ENCODE measurements at regions not wholly inside any gene's neighbourhood (a gene's known extent, or its start where the extent isn't known, plus 50 kb on each side); places are given as distances from the start of the nearest gene placed in this dataset.
"Not testable (repeated sequence)": the region's sequence is repeated elsewhere in the genome, so short reads cannot be mapped to it uniquely, and the experiment has no call there.

DNA sequence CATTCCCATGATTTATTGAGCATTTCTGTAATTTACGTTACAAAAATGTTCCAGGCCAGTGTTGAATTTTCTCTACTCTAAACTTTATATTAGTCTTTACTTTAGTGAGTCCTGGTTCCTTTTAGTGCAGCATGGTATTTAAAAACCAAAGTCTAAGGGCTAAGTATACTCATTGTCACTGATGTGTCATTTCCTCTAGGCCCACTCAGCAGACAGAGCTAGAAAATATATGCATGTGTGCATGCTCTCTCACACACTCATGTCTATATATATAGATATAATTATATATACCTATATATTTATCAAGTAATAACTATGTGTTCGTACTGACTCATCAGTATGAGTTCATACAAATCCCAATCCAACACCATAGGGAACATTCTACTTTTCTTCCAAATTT lies 132.5 kb upstream of the SLC8A1 start:
- DNase-seq, result no peak

DNA sequence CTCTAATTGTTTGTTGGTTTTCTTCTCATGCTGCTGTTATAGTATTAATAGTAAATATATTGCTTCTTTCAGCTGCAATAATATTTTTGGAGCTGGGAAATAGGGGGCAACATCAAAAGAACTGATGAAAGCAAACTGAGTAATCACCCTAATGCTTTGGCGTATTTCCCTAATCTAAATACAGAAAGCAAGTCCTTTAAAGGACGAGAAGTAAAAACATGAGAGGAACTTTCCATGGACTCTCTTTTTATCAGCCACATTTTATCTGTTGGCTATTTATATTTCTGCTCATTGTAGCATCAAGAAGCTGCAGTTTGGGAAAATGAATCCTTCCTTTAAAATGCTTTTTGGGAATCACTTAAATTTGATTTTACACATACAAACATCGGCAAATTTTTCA lies 139.9 kb upstream of the SLC8A1 start:
- no peak for DNase-seq

DNA sequence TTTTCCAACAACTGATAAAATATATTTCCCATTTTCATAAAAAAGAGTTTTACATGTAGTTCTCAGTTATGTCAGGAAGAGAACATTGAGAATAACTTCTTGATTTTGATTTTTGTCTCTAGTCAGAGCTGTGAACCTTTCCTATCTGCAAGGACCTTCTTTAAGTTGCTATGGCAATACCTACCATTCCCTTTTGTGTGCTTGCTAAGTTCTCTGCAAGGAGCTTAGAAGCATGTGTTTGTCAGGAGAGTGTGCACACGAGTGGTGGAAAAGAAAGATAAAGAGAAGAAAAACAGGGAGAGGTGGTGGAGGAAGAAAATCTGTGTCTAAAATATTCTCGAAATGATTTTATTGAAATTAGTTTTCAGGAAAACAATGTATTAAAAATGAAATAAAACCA lies 140.3 kb upstream of the SLC8A1 start:
- no peak for DNase-seq

DNA sequence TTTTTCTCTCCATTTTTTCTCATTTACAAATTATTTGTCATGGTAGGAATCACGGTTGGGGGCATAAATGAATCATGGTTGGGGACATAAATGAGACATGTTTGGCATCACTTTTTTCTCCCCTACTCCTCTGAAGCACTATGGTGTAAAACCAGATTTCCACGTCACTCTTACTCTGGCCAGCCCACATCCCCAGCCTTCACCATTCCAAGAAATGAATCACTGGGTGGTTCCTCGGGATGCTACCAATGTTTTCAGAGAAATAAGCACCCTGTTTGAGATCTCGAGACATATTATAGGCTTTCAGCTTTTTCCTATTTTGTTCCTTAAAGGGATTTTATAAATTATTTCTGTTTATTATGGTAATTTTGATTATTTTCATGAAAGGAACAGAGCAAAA lies 155.0 kb upstream of the SLC8A1 start:
- no peak for DNase-seq

DNA sequence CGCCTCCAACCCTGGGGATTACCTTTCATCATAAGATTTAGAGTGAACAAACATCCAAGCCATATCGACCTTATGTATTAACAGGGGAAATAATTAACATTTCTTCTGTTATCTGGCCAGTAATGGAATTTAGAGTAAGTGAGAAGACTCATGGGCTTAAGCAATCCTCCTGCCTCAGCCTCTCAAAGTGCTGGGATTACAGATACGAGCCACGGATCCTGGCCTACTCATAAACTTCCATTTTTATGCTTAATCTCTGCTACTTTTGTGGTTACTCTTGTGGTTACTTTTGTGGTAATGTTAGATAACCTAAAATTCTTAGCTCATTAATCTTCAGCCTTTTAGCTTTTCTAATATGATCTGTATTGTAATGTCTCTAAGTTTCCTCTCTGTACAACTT lies 159.3 kb upstream of the SLC8A1 start:
- no peak for DNase-seq

DNA sequence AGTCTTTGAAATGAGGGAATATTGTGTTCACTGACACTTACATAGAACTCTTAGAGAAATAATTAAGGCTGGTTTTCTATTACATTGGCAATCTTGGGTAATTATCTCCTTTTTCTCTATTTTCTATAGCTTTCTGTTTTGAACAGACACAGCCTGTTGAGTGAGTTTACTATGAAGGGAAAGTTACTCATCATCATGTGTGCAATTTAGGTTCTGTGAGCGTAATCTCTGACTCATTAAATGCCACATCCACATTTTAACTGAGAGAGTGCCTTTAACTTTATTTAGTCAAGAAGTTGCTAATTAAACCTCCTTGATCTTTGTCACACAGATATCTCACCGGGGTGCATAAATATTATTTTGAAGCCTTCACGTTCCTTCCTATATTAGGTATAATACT lies 174.0 kb upstream of the SLC8A1 start:
- DNase-seq, result no peak

DNA sequence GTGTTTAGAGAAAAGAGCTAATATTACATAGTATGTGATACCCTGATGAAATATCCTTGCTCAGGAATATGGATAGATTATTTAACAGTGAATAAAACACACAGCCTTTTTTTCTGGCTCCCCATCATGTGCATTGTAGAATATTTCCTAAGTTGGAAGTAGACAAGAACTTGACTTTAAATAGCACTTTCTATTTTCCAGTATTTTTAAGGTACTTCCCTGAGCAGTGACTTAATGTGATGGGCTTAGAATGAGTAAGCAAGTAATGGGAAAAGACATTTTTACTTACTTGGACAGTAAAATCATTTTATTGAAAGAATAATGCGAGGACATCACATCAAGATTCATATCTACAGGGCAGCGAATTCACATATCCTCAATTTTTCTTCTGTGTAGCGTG lies 176.7 kb upstream of the SLC8A1 start:
- DNase-seq, result no peak

DNA sequence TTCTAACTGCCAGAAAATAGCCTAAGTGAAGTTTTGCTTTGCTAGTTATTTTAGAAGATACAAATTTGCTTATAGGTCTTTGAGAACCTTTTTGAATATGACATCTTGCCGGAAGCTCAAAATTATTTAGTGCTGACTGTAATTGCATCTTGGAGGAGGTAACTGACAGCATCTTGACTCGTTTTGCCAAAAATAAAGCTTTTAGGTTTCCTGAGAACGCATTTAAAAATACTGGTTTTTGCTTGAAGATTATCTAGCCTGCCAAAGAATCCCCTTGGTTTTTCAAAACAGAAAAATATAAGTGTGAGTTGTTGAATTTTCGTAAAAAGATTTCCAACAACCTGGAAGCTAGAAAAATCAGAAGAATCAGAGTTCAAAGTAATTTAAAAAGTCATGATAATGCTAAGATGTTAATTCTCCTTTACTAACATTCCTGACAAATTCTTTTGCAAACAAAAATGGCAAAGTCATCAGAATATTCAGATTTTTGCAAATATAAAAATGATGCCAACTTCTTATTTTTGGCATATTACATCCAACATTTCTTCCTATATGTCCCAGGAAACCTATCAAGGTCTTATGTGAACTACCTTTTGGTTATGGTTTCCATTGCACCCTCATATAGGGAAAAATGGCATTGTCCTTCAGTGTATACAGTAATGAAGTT lies 178.0 kb upstream of the SLC8A1 start:
- no peak for DNase-seq

DNA sequence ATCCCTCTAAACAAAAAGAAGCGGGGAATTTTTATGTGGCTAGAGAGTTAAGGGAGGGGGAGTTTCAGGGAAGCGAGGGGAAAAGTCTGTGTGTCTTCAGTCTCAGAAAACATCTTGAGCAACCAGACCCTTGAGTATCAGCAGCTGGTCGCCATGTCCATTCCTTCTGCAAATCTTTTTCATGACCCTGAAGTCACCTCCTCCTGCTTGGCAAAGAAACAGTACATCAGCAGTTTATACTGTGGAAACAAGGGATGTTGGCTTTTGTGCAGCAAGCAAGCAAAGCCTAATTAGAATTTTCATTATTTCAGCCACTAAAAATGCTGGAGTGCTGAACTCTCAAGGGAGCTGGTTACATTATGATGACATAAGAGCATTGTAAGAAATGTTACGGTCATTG lies 187.4 kb upstream of the SLC8A1 start:
- no peak for DNase-seq

DNA sequence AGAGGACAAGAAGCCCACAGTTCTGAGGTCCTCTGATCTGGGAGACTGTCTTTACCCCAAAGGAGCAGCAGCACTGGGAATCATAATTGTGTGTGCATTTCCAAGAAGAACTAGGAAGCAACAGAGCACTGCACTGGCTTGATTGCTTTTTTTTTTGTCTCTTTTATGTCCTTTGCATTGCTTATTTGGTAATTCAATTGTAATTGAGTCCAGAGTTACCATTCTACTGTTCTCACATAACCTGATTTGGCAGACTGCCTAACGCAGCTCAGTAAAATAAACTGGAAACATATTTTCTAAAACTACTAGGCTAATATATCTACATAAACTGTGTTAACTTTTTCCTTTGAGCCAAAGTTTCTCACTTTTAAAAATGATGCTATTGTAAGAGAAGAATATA lies 190.3 kb upstream of the SLC8A1 start:
- DNase-seq, result no peak

DNA sequence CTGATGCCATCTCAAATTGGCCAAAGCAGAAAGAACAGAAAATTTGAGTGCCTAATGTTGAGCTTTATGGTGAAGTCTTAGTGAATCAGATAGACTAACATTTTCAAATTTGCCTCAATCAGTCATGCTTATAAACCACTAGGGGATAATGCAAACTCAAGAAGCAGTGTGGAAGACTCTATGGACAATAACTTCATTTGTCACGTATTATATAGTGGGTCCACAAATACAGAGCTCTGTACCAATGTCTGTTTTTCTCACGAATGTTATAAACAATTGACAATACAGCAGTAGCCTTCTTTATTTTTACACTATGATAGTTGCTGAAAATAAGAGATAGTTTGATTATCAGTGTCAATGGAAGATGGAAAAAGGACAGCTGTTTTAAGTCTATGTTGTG lies 190.8 kb upstream of the SLC8A1 start:
- DNase-seq, result no peak

DNA sequence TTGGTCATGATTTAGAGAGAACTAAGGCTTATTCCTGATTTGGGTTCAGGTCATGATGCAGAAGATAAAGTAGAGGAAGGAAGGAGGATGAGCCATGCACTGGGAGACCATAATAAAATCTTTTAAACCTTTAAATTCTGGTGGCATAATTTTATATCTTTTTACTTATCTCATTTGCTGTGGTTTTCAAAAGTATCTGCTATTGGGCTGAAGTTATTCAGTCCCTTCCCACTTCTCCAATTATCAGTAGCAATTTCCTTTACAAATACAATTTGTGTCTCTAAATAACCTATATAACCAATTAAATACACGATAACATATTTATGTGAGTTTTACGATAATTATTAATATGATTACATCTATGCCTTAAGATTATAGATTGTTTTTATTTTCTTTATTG lies 194.8 kb upstream of the SLC8A1 start:
- DNase-seq, result no peak

DNA sequence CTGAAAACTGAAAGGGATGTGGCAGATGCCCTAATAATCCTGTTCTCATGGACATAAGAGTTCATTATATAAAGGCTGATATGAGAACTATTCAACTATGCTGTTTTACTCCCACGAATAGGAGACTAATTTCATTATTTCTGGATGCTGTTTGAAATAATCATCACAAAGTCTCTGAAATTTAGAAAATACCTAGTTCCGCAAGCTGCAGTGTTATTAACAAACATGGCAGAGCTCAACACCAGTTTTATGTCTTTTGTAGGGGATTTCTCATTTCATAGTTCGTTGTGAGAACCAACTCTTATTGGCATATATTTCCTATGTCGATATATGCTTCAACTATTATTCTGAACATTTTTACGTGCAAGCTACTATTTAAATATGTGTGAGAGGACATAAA lies 200.3 kb upstream of the SLC8A1 start:
- no peak for DNase-seq

DNA sequence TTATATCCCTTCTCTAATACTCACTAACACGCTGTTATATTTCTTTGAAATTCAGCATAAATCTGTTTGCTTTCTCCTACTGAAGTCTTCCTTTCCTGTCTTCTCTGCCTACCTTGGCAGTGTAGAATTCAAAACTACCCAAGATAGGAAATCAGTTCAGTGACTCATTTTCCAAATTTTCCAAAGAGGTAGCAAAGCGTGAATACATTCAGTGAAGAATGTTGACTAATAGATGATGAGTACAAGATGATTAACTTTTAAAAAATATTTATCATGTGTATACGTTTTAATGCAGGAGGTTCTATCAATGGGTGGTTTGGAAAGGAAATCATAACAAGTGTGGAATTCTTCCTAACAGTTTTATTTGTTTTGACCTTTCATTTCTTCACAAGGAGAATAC lies 201.9 kb upstream of the SLC8A1 start:
- no peak for DNase-seq

DNA sequence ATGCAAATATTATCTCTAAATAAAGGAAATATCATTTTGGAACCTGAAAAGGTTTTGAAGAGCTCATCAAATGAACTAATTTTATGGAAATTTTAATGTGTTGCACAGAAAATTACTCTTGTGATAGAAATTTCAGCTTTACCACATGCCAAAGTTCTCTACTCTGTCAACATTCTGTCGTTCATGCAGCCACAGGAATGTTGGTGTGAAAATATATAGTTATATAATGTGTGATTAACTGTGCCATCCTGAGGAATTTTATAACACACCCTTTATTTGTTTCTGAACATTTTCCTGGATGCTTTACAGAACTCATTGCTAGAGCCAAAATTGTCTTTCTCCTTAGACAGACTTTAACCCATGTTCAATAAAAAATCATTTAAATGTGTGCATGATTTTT lies 202.5 kb upstream of the SLC8A1 start:
- no peak for DNase-seq

DNA sequence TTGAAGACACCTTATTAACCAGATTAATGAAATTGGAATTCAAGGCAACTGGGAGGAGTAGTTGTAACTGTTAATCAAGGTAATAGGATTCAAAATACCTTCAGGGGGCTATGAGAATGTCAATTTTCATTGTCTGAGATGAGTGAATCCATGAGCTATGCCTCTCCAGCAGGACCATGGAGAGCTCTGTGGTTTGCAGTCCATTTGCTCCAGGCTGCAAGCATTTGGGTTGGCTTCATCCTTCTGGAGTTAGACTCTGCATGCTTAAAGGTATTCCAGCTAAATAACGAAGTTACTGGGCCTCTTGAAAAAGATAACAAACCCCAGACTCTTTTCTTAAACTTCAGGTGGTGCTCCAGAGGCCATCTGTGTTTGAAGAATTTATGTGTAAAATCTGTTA lies 207.1 kb upstream of the SLC8A1 start:
- DNase-seq, result no peak

DNA sequence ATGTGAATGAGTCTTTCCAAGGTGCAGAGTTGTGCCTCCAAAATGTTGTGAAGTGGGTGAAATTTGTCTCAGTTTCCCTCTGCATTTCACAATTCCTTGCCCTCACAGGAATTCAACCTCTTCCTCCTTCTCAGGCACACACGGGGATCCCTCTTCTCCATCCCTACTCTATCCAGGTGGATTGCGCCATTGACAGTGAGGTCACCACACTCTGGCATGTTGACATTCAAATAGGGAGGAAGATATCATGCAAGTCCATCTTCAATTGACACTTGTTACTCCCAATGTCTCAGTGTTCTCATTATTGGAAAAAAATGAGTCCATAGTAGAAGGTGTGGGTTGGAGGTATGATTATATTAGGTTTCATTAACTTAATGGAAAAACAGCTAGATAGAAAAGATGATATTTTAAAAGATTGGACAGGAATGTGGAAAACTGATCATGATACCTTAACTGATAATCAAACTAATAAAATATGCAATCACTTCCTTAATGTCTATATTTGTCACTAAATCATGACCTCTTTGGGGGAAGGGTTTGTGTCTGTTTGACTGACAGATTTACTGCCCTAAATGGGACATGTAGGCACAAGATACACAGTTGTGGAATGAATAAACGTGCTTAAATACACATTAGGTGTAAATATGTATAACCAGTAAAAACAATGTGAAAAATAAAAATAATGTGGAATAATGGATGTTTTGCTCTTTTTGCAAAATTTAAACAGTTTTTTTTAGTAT lies 213.8 kb upstream of the SLC8A1 start:
- no peak for DNase-seq

DNA sequence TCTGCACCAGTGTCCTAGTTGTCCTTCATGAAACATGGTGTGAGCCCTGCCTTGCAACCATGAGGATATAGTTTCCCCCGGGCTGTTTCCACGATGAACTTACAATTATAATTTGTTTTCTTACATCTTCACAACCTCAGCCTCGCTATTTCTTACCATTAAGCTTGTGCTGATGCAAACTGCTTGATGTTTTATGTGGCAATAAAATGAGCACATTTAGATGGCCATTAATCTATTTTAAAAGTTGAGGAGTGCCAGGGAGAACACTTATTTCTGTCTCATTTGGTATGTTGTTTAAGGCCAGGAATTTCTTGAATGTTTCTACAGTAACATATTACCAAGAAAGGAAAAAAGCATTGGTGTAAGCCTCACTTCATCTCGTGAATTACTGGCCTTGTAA lies 214.5 kb upstream of the SLC8A1 start:
- DNase-seq, result no peak

DNA sequence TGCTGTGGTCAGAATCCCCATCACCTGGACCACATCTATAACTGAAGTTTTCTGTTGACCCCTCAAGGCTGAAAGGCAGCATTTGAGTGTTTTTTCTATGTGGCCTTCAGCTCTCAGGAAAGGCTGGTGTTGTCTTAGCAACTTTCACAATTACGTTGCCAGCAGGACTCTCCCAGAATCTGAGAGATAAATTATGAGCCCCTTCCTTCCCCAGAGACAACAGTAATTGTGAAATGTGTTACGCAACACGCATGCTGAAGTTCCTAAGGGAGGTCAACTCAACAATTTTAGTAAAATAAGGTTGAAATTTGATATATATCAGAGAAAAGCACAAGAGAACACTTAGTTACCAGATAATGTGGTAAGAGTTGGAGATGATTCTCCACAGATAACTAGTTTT lies 216.5 kb upstream of the SLC8A1 start:
- no peak for DNase-seq

DNA sequence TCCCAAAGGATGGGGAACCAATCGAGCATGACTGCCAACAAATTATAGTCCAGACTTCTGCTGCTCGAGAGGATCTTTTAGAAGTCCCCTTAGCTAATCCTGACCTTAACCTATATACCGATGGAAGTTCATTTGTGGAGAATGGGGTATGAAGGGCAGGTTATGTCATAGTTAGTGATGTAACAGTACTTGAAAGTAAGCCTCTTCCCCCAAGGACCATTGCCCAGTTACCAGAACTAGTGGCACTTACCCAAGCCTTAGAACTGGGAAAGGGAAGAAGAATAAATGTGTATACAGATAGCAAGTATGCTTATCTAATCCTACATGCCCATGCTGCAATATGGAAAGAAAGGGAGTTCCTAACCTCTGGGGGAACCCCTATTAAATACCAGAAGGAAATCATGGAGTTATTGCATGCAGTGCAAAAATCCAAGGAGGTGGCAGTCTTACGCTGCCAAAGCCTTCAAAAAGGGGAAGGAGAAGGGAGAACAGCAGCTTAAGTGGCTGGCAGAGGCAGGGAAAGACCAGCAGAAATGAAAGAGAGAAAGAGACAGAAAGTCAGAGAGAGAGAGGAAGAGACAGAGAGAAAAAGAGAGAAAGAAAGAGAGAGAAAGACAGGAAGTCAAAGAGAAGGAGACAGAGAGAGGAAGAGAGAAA lies 224.4 kb upstream of the SLC8A1 start:
- not testable (repeated sequence) for DNase-seq

DNA sequence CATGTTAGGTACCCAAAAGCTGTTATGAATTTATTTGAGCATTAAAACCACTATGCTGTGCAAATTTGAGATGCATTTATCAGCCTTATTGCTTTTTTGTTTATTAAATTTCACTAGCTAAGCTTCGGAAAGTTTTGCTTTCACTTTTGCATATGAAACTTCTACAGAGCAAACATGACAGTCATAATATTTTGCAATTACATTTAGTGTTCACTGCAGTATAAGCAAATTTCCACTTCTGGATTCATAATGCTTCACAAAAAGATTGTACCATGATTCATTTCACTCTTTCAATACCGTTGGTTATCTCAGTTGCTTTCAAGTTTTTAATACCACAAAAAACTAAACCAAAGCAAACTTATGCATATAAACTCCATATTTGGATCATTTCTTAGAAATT lies 228.7 kb upstream of the SLC8A1 start:
- no peak for DNase-seq

DNA sequence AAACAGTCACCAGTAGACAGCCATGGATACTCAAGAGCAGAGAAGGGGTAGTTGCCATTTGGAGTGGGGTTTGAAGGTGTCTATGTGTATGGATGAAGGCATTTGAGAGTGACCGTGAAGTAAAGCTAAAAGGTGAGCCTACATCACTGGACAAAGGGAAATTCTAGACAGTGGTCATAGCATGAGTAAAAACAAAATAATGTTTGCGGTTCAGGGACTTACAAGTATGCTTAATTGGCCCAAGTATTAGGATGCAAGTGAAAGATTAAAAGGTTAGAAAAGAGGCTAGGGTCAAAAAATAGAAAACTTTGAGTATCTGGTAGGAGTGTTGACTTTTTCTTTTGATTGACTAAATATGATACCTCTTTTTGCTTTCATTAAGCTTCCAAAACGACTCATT lies 238.1 kb upstream of the SLC8A1 start:
- no peak for DNase-seq

DNA sequence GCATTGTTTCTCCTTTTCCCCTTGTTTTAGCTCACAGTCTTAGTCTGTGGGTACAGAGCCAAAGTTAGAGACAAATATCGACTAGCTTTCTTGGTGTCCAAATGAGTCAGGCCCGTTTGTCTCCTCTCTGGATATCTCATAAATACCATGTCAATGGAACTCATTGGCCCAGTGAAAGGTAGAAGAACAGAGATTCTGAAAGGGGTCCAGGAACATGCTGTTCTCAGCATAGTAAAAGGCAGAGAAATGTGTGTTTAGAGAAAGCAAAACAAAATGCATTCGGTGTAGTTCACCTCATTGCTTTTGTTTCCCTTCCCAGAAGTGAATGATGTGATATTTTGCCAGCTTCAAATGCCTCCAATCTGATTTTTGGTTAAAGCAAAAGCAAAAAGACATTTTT lies 238.6 kb upstream of the SLC8A1 start:
- no peak for DNase-seq

DNA sequence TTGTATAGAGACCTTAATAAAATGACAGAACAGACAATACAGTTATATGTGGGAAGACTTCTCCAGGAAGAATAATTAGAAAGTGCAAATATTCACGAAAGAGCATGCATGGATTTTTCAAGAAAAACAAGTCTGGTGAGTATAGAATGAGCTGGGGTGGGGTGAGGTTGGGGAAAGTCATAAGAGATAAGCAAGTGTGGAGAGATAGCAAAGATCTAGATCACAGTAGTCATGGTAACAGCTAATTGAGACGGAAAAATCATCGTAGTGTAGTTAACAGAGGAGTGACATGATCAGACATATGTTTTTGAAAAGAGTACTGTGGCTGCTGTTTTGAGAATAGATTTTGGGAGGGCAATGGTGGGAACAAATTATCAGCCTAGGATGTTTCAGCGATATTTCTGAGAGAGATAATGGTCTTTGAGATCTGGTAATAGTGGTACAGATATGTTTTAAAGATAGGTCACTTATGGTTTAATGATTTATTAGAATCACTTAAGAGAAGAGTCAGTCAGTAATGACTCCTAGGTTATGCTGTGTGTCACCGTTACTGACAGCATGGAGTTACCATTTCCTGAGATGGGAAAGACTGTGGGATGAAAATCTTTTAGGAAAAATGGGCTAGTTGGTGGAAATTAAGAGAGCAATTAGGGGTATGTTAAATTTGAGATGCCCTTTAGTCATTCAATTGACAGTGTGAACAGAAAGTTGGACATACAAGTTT lies 248.5 kb upstream of the SLC8A1 start:
- no peak for DNase-seq
